Endothelial cell of umbilical vein (primary cell): ENCODE measurements at regions not wholly inside any gene's neighbourhood (a gene's known extent, or its start where the extent isn't known, plus 50 kb on each side); places are given as distances from the start of the nearest gene placed in this dataset.

Experiments
- BruUV-seq: library from RNA; stranded (reverse); fragments of 400-500 nt; replicated peaks from 2 replicates; lab custom pipeline; 2021; lab: Mats Ljungman, UMichigan
- CTCF ChIA-PET: fragments of 300-600, 350-600 bp; sonication (Branson Sonifier 250); formaldehyde crosslinking; loops from one replicate; lab custom pipeline; 2021; ENCODE audit warnings: antibody characterized with exemption, inconsistent platforms; lab: Charles Lee
- POLR2A ChIA-PET: fragments of 300-600, 350-600 bp; sonication (Branson Sonifier 250); formaldehyde crosslinking; loops from one replicate; lab custom pipeline; 2021; ENCODE audit warnings: antibody characterized with exemption, inconsistent platforms; lab: Charles Lee
- DNase-seq: peaks from one replicate; pipeline ENCODE4 v3.0.0-alpha.2; 2011; ENCODE audit warnings: low read depth, low spot score
- FAIRE-seq: peaks from 2 replicates; lab custom pipeline; 2011; peaks lifted over from hg19 to GRCh38; lab: Jason Lieb, UNC
- H2AFZ ChIP-seq: 2 replicates; pipeline ENCODE4 v1.6.0; 2012; ENCODE audit warnings: low read depth, low read length, control low read depth, inconsistent platforms
- H3K27ac ChIP-seq: 2 replicates; pipeline ENCODE4 v1.5.1; 2011; ENCODE audit warnings: low read depth, mild to moderate bottlenecking, control low read depth, low read length, moderate library complexity; ENCODE audit not compliant: insufficient read depth
- H3K27me3 ChIP-seq, 2 experiments: 2 replicates each; pipeline versions ENCODE4 v1.6.0 to v1.6.1; 2011; ENCODE audit warnings: low read length in 2 of 2, mixed read lengths in 1 of 2; ENCODE audit not compliant: control insufficient read depth in 2 of 2, insufficient read depth in 2 of 2
- H3K36me3 ChIP-seq, 2 experiments: 2 replicates in 1 of 2; 3 replicates in 1 of 2; pipeline ENCODE4 v1.5.1; 2011; ENCODE audit warnings: low read length in 2 of 2, mild to moderate bottlenecking in 1 of 2, moderate library complexity in 1 of 2; ENCODE audit not compliant: control insufficient read depth in 2 of 2, insufficient read depth in 2 of 2; ENCODE audit errors: extremely low read depth in 1 of 2
- H3K4me1 ChIP-seq: 3 replicates; pipeline ENCODE4 v1.5.1; 2011; ENCODE audit warnings: mild to moderate bottlenecking, low read length; ENCODE audit not compliant: control insufficient read depth, insufficient read depth; ENCODE audit errors: extremely low read depth
- H3K4me2 ChIP-seq: 2 replicates; pipeline ENCODE4 v1.6.1; 2011; ENCODE audit warnings: low read length, control low read depth, mixed read lengths; ENCODE audit not compliant: insufficient read depth
- H3K4me3 ChIP-seq, 3 experiments: fragments of 200-600 bp in 1 of 3; sonication (generic), shearing (Covaris generic) in 1 of 3; replicated peaks in 1 of 3; 2 replicates each; pipeline ENCODE4 v1.5.1; 2011 to 2016; ENCODE audit warnings: control low read depth in 3 of 3, low read length in 3 of 3, mild to moderate bottlenecking in 2 of 3, inconsistent platforms in 1 of 3, low read depth in 1 of 3, moderate library complexity in 1 of 3; ENCODE audit not compliant: insufficient read depth in 1 of 3
- H3K79me2 ChIP-seq: 2 replicates; pipeline ENCODE4 v1.6.0; 2012; ENCODE audit warnings: low read length, inconsistent platforms; ENCODE audit not compliant: control insufficient read depth, insufficient read depth
- H3K9ac ChIP-seq: replicated peaks from 2 replicates; pipeline ENCODE3; 2011; ENCODE audit warnings: low read length, control low read depth; ENCODE audit not compliant: insufficient read depth; ENCODE audit errors: extremely low read depth
- H3K9me1 ChIP-seq: replicated peaks from 3 replicates; pipeline ENCODE4 v1.6.0; 2011; ENCODE audit warnings: mild to moderate bottlenecking, low read length; ENCODE audit not compliant: control insufficient read depth, insufficient read depth; ENCODE audit errors: extremely low read depth
- H3K9me3 ChIP-seq: replicated peaks from 2 replicates; pipeline ENCODE4 v1.5.1; 2012; ENCODE audit warnings: low read length, inconsistent platforms; ENCODE audit not compliant: control insufficient read depth, insufficient read depth
- H4K20me1 ChIP-seq: replicated peaks from 2 replicates; pipeline ENCODE3; 2011; ENCODE audit warnings: mild to moderate bottlenecking, low read length; ENCODE audit not compliant: control insufficient read depth, insufficient read depth; ENCODE audit errors: extremely low read depth
- CTCF ChIP-seq, 2 donors: IDR thresholded peaks; 1 replicate in 1 of 2; 2 replicates in 1 of 2; pipeline ENCODE4 v1.5.1; 2011; ENCODE audit warnings: low read length in 2 of 2, mild to moderate bottlenecking in 2 of 2, moderate library complexity in 2 of 2, control low read depth in 1 of 2, inconsistent platforms in 1 of 2, low read depth in 1 of 2; ENCODE audit not compliant: insufficient read depth in 1 of 2; ENCODE audit errors: extremely low read depth in 1 of 2
- EZH2 ChIP-seq: IDR thresholded peaks from 2 replicates; pipeline ENCODE4 v1.6.1; 2012; ENCODE audit warnings: borderline replicate concordance, low read depth, mild to moderate bottlenecking, moderate library complexity, low read length, inconsistent platforms; ENCODE audit not compliant: severe bottlenecking
- FOS ChIP-seq: IDR thresholded peaks from 2 replicates; pipeline ENCODE4 v1.6.1; 2011; ENCODE audit warnings: mild to moderate bottlenecking, low read length, moderate library complexity, borderline replicate concordance; ENCODE audit not compliant: insufficient read depth
- GATA2 ChIP-seq: IDR thresholded peaks from 2 replicates; pipeline ENCODE4 v1.7.0; 2011; ENCODE audit warnings: low read depth, mild to moderate bottlenecking, moderate library complexity, mixed read lengths, low read length; ENCODE audit not compliant: insufficient read length, insufficient read depth
- JUN ChIP-seq: IDR thresholded peaks from 2 replicates; pipeline ENCODE4 v1.6.1; 2011; ENCODE audit warnings: borderline replicate concordance, low read depth; ENCODE audit not compliant: insufficient read length, insufficient read depth
- MAX ChIP-seq: IDR thresholded peaks from 2 replicates; pipeline ENCODE4 v1.6.1; 2011; ENCODE audit not compliant: insufficient read depth, insufficient read length
- MYC ChIP-seq: IDR thresholded peaks from one replicate; pipeline ENCODE4 v1.6.1; 2011; ENCODE audit warnings: mild to moderate bottlenecking, low read depth, low read length
- POLR2A ChIP-seq: IDR thresholded peaks from 2 replicates; pipeline ENCODE4 v1.6.1; 2012; ENCODE audit warnings: low read depth, mild to moderate bottlenecking, control low read depth, low read length
- POLR2AphosphoS5 ChIP-seq: IDR thresholded peaks from 2 replicates; pipeline ENCODE4 v1.6.1; 2012; ENCODE audit warnings: low read depth, mild to moderate bottlenecking, control low read depth, low read length, moderate library complexity; ENCODE audit not compliant: insufficient read depth
- dilution Hi-C: fragments of 300-500 bp; cut with MboI; formaldehyde crosslinking; loops from one replicate; pipeline ENCODE4 v1.15.0; 2019; ENCODE audit warnings: low sequenced_read_pairs; ENCODE audit not compliant: extremely low pct_ligation_motif_present
- intact Hi-C: fragments of 100-400 bp; cut with micrococcal nuclease; formaldehyde crosslinking; loops from one replicate; pipeline ENCODE4 v1.10.0; 2022

GRCh38 chr13:57443494-57443893 is 188.1 kb upstream of the PCDH17 start:
- Histone ChIP-seq H2AFZ (no peak overlapping the region), H3K9me1 (no peaks in the 10 kb centered on the region), H3K9ac (no peak overlapping the region), H3K79me2 (no peaks in the 10 kb centered on the region), H3K9me3 (no peaks in the 10 kb centered on the region), H3K4me3 (no peak overlapping the region), H3K4me2 (no peak overlapping the region), H4K20me1 (no peaks in the 10 kb centered on the region), H3K27me3 (no peaks in the 10 kb centered on the region), H3K36me3 (no peaks in the 10 kb centered on the region), H3K4me1 (no peaks in the 10 kb centered on the region), H3K27ac (no peak overlapping the region)
- dilution Hi-C loops (no loop called here), intact Hi-C loops (no loop called here)
- FAIRE-seq, result no peak
- ChIA-PET POLR2A (no interaction called here), CTCF (no interaction called here)
- no peak for DNase-seq
- TF ChIP-seq POLR2A (no peak), CTCF (IDR thresholded peaks at IDR 0.05; ENCODE audit: extremely low read depth in 1 of 2, insufficient read depth in 1 of 2, low read depth in 1 of 2, low read length in 2 of 2) (no peak), JUN (no peak), FOS (no peak), MYC (no peak), MAX (no peak), GATA2 (no peak), POLR2AphosphoS5 (no peak), EZH2 (no peak)
- no TSS peak for BruUV-seq
